ENCODE measurements at regions not wholly inside any gene's neighbourhood (a gene's known extent, or its start where the extent isn't known, plus 50 kb on each side); places are given as distances from the start of the nearest gene placed in this dataset.

DNA sequence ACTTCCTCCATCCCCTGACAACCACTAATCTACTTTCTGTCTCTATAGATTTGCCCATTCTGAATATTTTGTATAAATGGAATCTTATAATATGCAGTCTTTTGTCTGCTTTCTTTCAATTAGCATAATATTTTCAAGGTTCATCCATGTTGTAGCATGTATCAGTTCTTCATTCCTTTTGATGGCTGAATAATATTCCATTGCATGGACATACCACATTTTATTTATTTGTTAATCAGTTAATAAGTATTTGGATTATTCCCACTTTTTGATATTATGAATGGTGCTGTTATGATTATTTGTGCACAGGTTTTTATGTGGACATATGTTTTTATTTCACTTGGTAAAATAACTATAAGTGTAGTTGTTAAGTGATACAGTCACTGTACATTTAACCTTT lies 155.1 kb upstream of the WSCD2 start:
- DNase-seq (ENCODE audit: extremely low read depth in 1 of 2, low read depth in 1 of 2), result no peak

DNA sequence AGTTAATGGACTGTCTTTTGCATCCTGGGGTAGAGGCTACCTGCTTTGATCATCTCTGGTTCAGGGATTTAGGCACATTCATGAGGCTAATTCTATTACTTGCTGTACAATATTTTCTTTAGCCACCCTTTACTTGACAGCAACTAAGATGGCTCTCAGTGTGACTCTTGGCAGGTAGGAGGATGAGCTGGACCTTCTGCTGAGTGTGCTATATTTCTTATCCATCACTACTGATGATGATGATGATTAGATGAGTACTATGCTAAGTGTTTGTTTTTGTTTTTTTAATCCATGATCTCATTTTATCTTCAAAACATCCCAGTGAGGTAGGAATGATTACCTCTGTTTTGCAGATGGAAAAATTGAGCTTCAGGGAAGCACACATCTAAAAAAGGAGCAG lies 152.8 kb upstream of the WSCD2 start:
- DNase-seq (ENCODE audit: extremely low read depth in 1 of 2, low read depth in 1 of 2), result no peak

DNA sequence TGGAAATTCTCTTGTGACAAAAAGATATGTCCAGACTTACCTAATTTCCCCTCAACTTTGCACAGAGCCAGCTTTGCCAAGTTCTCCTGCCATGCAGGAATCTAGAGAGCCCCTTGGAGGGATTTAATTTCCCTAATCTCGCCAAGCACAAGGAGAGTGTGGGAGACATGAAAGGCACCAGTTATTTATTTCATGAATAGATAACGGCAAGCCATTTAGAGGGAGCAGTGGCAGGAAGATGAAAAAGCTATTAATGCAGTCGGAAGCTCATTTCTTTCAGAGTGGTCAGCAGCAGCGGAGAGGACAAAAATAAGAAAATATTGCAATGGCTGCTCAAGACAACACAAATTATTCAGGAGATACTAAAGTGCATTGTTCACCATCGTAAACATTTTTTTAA lies 150.9 kb upstream of the WSCD2 start:
- no peak for DNase-seq (ENCODE audit: extremely low read depth in 1 of 2, low read depth in 1 of 2)

- no peak for DNase-seq (ENCODE audit: extremely low read depth in 1 of 2, low read depth in 1 of 2)
Measured at GRCh38 chr12:107978641-107979040, 150.4 kb upstream of the WSCD2 start.

- DNase-seq (ENCODE audit: extremely low read depth in 1 of 2, low read depth in 1 of 2), result no peak
Measured at GRCh38 chr12:107983756-107984472, 145.2 kb upstream of the WSCD2 start.

DNA sequence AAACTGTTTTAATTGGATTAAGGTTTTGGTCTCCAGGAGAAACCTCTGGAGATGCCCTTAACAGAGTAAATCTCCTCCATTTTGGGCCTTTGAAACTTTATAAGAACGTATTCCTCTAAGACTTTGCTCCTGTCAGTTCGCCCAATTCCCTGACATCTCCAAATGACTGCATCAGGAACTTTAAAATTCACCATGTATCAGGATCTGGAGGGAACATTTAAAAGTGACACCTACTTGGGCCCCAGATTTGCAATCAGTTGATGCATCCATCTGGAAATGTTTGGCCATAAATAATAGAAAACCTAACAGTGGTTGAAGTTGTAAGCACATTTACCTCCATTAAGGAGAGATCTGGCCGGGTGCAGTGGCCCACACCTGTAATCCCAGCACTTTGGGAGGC lies 144.1 kb upstream of the WSCD2 start:
- no peak for DNase-seq (ENCODE audit: extremely low read depth in 1 of 2, low read depth in 1 of 2)

GRCh38 chr12:107986183-107986582 lies 142.9 kb upstream of the WSCD2 start:
- DNase-seq (ENCODE audit: extremely low read depth in 1 of 2, low read depth in 1 of 2), result no peak

DNA sequence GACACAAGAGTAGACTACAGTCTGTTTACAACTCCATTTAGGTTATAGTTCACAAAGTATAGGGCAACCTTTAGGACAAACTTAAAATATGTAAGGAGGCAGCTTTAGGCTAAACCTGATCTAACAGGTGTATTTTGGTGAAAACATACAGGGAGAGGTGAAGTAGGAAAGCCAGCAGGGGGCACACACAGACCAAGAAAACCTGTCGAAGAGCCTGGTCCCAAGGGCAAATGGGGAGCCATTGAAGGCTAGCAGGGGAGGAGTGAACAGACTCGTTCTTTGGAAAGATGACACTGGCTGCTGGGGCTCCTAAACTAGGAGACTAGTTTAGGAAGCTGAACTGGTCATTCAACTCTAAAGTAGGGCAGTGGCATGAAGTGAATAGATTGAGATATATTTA lies 138.8 kb upstream of the WSCD2 start:
- DNase-seq (ENCODE audit: extremely low read depth in 1 of 2, low read depth in 1 of 2), result peak; percentile 1

- no peak for DNase-seq (ENCODE audit: extremely low read depth in 1 of 2, low read depth in 1 of 2)
Measured at GRCh38 chr12:107992029-107992428, 137.1 kb upstream of the WSCD2 start.

DNA sequence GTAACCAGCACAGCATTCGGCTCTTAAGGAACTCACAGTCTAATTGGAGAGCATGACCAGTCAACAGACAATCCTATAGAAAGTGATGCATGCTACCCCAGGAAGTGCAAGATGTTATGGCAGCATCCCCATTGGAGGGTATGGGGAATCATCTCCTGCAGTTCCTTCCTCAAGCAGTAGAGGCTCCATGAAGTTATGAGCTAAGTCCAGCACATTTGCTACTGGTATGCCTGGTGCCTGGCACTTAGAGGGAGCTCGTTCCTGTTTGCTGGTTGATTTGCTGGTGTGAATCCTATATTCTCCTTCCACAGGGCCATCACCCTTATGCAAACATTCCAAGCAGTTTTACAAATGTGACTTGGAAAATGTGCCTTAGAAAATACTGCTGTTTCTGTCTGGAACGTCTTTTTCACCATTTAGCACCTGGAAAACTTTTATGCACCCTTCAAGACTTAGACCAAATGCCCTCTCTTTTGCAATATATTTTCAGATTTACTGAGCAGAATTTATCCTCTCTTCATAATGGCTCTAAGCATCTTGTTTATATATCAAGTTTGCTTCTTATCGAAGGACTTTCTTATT lies 136.1 kb upstream of the WSCD2 start:
- no peak for DNase-seq (ENCODE audit: extremely low read depth in 1 of 2, low read depth in 1 of 2)

DNA sequence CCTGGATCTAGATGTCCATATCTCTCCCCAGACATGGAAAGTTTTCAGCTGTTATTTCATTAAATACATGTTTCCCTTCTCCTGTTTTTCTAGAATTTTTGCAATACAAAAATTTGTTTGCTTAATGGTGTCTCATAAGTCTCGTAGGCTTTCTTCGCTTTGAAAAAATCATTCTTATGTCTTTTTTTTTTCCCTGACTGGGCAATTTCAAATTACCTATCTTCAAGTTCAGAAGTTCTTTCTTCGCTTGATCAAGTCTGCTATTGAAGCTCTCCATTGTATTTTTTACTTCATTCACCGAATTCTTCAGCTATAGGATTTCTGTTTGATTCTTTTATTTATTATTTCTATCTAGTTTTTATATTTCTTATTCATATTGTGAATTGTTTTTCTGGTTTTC lies 130.2 kb upstream of the WSCD2 start:
- no peak for DNase-seq (ENCODE audit: extremely low read depth in 1 of 2, low read depth in 1 of 2)

GRCh38 chr12:108000111-108000510 lies 129.0 kb upstream of the WSCD2 start:
- DNase-seq (ENCODE audit: extremely low read depth in 1 of 2, low read depth in 1 of 2), result no peak

DNA sequence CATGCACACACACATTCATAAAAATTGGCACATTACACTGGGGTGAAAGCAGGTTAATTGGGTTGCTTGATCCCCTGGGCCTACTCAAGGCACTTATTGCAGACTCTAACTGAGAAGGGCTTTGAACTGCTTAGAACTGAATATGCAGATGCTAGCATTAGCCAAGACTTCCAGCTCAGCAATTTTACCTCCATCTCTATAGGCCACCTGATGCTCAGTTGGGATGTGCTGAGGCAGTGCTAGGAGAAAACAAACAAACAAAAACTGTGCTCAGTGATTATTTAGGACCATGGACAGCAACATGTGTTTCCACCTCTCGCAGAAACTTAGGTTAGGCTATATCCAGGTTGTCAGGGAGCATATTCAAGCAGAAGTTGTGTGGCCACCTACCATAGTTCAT lies 124.8 kb upstream of the WSCD2 start:
- no peak for DNase-seq (ENCODE audit: extremely low read depth in 1 of 2, low read depth in 1 of 2)

DNA sequence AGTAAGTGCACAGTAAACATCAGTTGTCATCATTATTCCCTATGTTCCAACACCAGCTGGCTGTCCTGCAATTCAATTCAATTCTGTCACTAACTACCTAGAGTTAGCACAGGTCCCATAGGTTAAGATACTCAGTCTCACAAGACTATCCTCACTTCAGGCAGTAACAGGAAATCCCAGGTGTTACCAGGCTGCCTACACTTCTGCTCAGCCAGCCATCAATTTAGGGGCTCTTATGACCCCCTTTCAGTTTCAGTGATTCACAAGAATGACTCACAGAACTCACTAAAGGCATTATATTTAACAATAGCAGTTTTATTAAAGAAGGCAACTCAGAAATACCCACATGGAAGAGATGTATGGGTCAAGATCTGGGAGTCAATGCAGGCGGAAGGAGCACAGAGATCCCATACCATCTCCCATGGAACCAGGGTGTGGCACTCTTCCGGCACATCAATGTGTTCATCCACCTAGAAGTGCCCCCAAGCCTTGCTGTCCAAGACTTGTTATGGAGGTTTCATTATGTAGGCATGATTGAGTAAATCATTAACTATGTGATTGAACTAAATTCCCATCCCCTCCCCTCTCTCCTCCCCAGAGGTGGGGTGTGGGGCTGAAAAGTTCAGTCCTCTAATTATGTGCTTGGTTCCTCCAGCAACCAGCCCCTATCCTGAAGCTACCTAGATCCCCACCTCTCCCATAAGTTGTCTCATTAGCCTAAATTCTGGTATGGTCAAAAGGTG lies 120.8 kb upstream of the WSCD2 start:
- no peak for DNase-seq (ENCODE audit: extremely low read depth in 1 of 2, low read depth in 1 of 2)

DNA sequence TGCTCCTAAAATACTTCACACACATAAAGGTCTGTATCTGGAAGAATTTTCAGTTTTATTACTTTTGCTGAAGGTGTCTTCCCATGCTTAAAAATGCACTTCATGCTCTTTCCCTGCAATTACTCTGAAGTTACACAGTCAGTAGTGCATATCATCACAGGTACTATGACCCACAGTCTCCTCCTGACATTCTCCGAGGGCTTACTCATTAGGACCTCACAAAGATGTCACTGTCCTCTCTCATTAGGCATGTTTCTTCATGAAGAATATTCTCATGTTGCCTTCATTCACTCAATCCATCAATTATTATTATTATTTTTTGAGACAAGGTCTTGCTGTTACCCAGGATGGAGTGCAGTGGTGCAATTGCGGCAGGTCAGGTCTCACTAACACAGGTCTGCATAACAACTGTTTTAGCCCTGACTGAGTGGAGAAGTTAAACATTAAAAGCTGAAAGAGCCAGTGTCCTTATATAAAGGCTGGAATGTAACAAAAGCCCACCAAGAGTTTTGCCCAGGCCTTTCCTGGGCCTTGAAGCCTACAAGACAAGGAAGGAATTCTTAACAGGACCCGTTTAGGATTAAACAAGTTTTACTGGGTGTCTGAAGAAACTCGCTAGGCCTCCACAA lies 119.5 kb upstream of the WSCD2 start:
- no peak for DNase-seq (ENCODE audit: extremely low read depth in 1 of 2, low read depth in 1 of 2)

- no peak for DNase-seq (ENCODE audit: extremely low read depth in 1 of 2, low read depth in 1 of 2)
Measured at GRCh38 chr12:108016022-108016564, 113.0 kb upstream of the WSCD2 start.

DNA sequence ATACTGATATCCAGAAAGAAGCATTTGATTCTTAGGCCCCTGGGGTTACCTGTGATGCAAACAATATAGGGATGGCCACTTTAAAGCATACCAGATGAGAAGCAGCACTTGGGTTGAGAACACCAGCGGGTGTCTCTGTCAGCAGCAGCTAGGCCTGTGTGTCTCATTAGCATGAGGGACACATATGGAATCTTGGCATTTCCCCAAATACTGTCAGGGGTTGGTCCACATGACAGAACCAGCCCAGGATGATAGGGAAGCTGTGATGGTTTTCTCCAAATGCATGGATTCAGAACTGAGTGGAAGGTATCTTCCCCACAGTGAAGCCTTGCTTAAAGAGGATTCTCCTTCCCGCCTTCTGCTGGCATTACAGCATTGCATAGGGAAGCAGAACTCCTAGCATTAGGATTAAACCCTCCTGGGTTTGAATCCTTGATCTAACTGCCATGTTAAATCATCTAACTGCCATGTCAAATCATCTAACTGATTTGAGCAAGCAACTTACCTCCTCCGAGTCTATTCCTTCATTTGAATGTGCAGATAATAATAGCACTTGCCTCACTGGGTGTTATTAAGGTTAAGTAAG lies 111.5 kb upstream of the WSCD2 start:
- DNase-seq (ENCODE audit: extremely low read depth in 1 of 2, low read depth in 1 of 2), result no peak

- DNase-seq (ENCODE audit: extremely low read depth in 1 of 2, low read depth in 1 of 2), result no peak
Measured at GRCh38 chr12:108019862-108020261, 109.2 kb upstream of the WSCD2 start.

- DNase-seq (ENCODE audit: extremely low read depth in 1 of 2, low read depth in 1 of 2), result no peak
Measured at GRCh38 chr12:108021141-108021540, 107.9 kb upstream of the WSCD2 start.

- DNase-seq (ENCODE audit: extremely low read depth in 1 of 2, low read depth in 1 of 2), result no peak
Measured at GRCh38 chr12:108021949-108022522, 107.1 kb upstream of the WSCD2 start.
